Body of pancreas (tissue), 4 donors: ENCODE measurements at regions not wholly inside any gene's neighbourhood (a gene's known extent, or its start where the extent isn't known, plus 50 kb on each side); places are given as distances from the start of the nearest gene placed in this dataset.

ENCODE experiments used
- CTCF ChIP-seq, 7 experiments: fragments of 450-650 bp in 4 of 7; fragments of 200-600 bp in 3 of 7; sonication (generic) in 3 of 7; IDR thresholded peaks; one replicate each; pipeline ENCODE4 v1.5.1; 2016 to 2019; ENCODE audit warnings: antibody characterized with exemption in 7 of 7
- POLR2A ChIP-seq, 3 donors: fragments of 450-650 bp; IDR thresholded peaks; one replicate each; pipeline ENCODE4 v1.6.1; 2016; ENCODE audit warnings: antibody characterized with exemption in 3 of 3, mild to moderate bottlenecking in 2 of 3

DNA sequence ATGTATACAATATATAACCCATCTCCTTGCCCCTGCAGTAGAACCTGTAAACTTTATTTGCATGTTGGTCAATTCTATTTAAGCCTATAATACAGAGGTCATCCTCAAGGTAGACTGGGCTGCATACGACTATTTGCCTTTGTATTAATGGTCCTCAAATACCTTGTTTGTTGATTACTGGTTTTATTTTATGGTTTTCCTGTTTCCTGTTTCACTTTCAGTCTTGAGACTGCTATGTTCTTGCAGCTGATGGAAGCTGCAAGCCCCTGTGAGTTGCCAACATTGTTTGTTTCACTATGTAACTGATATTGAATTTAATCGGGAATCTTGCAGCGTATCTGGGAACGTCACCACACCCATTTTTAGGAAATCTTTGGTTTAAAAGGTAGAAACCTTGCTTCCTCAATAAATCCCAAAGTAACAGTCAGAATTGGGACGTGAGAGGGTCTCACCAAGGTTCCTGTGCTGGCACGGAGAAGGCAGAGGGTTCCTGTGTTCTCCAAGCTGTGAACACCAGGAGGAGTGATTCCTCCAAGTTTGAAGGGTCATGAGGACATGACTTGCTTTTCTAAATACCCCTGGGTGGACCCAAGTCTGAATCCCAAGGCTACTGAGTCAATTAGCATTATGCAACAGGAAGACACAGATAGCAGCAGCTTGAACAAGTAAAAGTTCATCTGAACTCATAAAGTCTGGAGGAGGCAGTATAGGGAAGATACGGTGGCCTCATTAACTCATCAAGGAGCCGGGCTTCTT lies 110.6 kb upstream of the PNPLA4 start:
- TF ChIP-seq CTCF (IDR thresholded peaks at IDR 0.05) (no peak), POLR2A (IDR thresholded peaks at IDR 0.05) (no peak)
